SJSA1 (cell line): ENCODE measurements at regions not wholly inside any gene's neighbourhood (a gene's known extent, or its start where the extent isn't known, plus 50 kb on each side); places are given as distances from the start of the nearest gene placed in this dataset.
A peak's percentile ranks its signal among the peaks of the same experiment; 100 is the strongest.
"Not testable (repeated sequence)": the region's sequence is repeated elsewhere in the genome, so short reads cannot be mapped to it uniquely, and the experiment has no call there.

Experiments
- DNase-seq, 2 experiments: peaks; one replicate each; pipeline ENCODE4 v3.0.0-alpha.2; 2015 to 2020; ENCODE audit warnings: low spot score in 2 of 2, low read depth in 1 of 2
- H3K27ac ChIP-seq: fragments of 250-450 bp; sonication (Bioruptor Pico); 2 replicates; pipeline ENCODE4 v1.5.1; 2020; ENCODE audit warnings: mild to moderate bottlenecking, moderate library complexity
- H3K27me3 ChIP-seq: fragments of 250-450 bp; sonication (Bioruptor Pico); replicated peaks from 2 replicates; pipeline ENCODE4 v1.5.1; 2020; ENCODE audit warnings: mild to moderate bottlenecking, moderate library complexity
- H3K36me3 ChIP-seq: fragments of 250-450 bp; sonication (Bioruptor Pico); 2 replicates; pipeline ENCODE4 v1.5.1; 2020; ENCODE audit warnings: mild to moderate bottlenecking
- H3K4me1 ChIP-seq: fragments of 250-450 bp; sonication (Bioruptor Pico); replicated peaks from 2 replicates; pipeline ENCODE4 v1.6.1; 2021; ENCODE audit warnings: mild to moderate bottlenecking
- H3K4me3 ChIP-seq: fragments of 250-450 bp; sonication (Bioruptor Pico); 2 replicates; pipeline ENCODE4 v1.5.1; 2020; ENCODE audit warnings: mild to moderate bottlenecking
- H3K9me3 ChIP-seq: fragments of 250-450 bp; sonication (Bioruptor Pico); replicated peaks from 2 replicates; pipeline ENCODE4 v1.5.1; 2020; ENCODE audit warnings: mild to moderate bottlenecking

GRCh38 chr19:28322491-28322890 lies 890.5 kb downstream of the UQCRFS1 start:
- no peaks in the 10 kb centered on the region for H3K4me1 ChIP-seq
- H3K36me3 ChIP-seq = no peaks in the 10 kb centered on the region
- H3K9me3 ChIP-seq = 0 out of 2 replicates have a peak, but pooled peaks cover 2% of the 10 kb centered on the region
- H3K27me3 ChIP-seq = no peaks in the 10 kb centered on the region
- no peak for DNase-seq
- H3K4me3 ChIP-seq = no peak overlapping the region
- H3K27ac ChIP-seq = no peak overlapping the region

DNA sequence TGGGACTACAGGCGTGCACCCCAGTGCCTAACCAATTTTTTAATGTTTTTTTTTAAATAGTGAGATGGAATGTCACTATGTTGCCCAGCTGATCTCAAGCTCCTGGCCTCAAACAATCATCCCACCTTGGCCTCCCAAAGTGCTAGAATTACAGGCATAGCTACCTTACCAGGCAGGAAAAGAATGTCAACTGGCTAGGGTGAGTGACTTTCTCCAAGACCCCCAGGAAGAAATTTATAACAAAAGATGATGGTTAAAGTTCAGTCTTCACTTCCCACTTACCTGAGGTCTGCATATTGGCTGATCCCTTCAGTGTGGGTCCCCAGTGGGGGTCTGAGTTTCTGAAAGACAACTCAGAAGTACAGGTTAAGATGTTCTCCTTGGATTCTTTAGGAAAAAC lies 893.0 kb downstream of the UQCRFS1 start:
- Histone ChIP-seq H3K27me3 (no peaks in the 10 kb centered on the region), H3K27ac (no peak overlapping the region), H3K36me3 (no peaks in the 10 kb centered on the region)

DNA sequence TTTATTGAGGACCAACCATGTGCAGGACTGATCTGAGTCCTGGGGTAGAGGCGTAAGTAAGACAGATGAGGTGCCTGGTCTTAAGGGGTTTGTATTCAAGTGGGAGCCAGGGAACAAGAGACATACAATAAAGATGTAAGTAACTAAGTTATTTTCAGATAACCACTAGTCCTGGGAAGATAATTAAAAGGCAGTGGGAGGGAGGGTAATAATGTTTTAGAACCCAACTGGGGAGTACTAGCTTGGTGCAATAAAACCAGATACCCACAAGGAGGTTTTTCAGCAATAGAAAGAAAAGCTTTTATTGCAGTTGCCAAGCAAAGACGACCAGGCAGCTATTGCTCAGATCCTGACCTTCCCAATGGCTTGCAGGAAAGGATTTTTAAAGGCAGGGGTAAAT lies 893.7 kb downstream of the UQCRFS1 start:
- no peak for DNase-seq
- no peak overlapping the region for H3K27ac ChIP-seq

More for the DNA sequence above, 893.0 kb downstream of the UQCRFS1 start:
- Histone ChIP-seq H3K4me1 (no peaks in the 10 kb centered on the region; the same call in 1 of the 2 replicates), H3K9me3 (0 out of 2 replicates have a peak, but pooled peaks cover 2% of the 10 kb centered on the region), H3K4me3 (no peak overlapping the region)
- no peak for DNase-seq

DNA sequence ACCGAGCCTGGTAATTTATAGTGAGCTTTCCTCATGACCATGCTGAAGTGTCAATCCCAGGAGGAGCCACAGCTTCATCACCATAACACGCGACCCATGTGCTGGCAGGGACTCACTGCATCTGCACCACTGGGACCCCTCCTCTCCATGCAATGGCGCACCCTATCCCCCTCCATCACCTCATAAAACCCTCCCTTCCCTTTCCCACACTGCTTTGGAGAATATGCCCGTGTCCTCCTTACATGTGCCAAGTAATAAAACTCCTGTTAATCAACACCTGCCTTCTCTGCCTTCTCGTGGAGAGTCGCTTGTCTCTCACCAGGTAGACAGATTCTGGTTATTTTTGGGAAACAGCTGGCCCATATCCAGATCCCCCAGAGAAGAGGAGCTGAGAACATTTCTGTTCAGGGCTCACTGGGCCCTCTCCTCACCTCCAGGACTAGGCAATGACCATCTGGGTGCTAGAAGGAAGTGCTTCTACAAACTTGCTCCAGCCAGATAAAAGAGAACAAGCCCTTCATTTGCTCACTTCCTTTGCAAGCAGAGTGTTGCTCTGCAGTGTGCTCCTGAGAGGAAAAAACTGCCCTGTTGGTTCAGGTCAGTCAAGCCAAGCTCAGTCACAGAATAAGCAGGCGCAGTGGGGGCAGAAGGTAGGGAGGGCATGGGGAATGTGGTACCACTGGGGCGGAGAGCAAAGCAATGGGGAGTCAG lies 894.3 kb downstream of the UQCRFS1 start:
- H3K36me3 ChIP-seq = no peaks in the 10 kb centered on the region
- no peak overlapping the region for H3K4me3 ChIP-seq
- H3K27ac ChIP-seq = no peak overlapping the region
- 0 out of 2 replicates have a peak, but pooled peaks cover 2% of the 10 kb centered on the region for H3K9me3 ChIP-seq
- H3K4me1 ChIP-seq = peaks cover 6% of the 10 kb centered on the region
- H3K27me3 ChIP-seq = no peaks in the 10 kb centered on the region
- no peak for DNase-seq

More for the DNA sequence above, 893.7 kb downstream of the UQCRFS1 start:
- Histone ChIP-seq H3K4me3 (no peak overlapping the region), H3K27me3 (no peaks in the 10 kb centered on the region), H3K36me3 (no peaks in the 10 kb centered on the region), H3K9me3 (0 out of 2 replicates have a peak, but pooled peaks cover 2% of the 10 kb centered on the region), H3K4me1 (peaks cover 2% of the 10 kb centered on the region)

GRCh38 chr19:28316464-28316863 lies 896.5 kb downstream of the UQCRFS1 start:
- no peaks in the 10 kb centered on the region for H3K36me3 ChIP-seq
- H3K9me3 ChIP-seq = 0 out of 2 replicates have a peak, but pooled peaks cover 2% of the 10 kb centered on the region
- H3K27me3 ChIP-seq = no peaks in the 10 kb centered on the region
- peaks cover 6% of the 10 kb centered on the region for H3K4me1 ChIP-seq
- H3K4me3 ChIP-seq = no peak overlapping the region
- DNase-seq = no peak
- no peak overlapping the region for H3K27ac ChIP-seq

DNA sequence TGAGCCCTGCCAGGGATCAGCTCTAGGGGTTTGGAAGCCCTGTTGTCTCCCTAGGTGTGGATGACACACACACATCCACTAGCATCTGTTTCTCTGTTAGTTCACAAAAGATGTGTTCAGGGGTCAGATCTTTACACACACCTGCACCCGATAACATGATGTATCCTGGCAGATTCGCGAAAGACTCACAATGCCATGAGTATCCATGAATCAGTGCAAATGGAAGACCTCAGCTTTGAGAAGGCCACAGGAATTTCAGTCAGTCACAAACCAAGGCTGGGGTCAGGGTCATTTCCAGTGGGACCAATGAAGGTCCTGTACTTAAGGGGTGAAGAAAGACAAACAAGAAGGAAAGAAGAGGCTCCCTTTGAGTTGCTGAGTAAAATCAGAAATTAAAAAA lies 898.2 kb downstream of the UQCRFS1 start:
- no peak for DNase-seq
- Histone ChIP-seq H3K27ac (no peak overlapping the region), H3K4me1 (peaks cover 6% of the 10 kb centered on the region), H3K27me3 (no peaks in the 10 kb centered on the region), H3K4me3 (no peak overlapping the region), H3K36me3 (no peaks in the 10 kb centered on the region), H3K9me3 (no peaks in the 10 kb centered on the region)

DNA sequence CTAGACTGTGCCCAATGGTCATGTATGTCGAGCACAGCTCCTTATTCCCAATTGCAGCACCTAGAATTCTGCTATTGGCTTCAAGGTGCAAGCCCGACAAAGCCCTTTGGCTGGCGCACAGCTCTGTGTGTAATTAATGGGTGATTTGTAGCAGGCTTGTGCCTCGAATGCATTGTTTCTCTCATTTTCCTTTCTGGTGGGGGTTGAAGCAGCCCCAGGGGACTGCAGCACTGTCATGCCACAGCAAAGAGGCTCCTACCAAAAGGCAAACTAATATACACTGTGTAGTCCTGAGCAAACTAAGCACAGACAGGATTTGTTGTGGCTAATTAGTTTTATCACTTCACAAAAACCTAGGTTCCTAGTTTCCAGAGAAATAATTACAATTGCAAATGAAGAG lies 898.7 kb downstream of the UQCRFS1 start:
- Histone ChIP-seq H3K36me3 (no peaks in the 10 kb centered on the region), H3K9me3 (no peaks in the 10 kb centered on the region), H3K27ac (peak overlapping the region; percentile 28; the same call in 1 of the 2 replicates), H3K27me3 (no peaks in the 10 kb centered on the region), H3K4me1 (peaks cover 6% of the 10 kb centered on the region), H3K4me3 (no peak overlapping the region)
- no peak for DNase-seq

- peak overlapping the region; percentile 36; the same call in 1 of the 2 replicates for H3K27ac ChIP-seq
- H3K9me3 ChIP-seq = no peaks in the 10 kb centered on the region
- H3K27me3 ChIP-seq = no peaks in the 10 kb centered on the region
- no peak overlapping the region for H3K4me3 ChIP-seq
- DNase-seq = peak; percentile 69 to 76
- H3K4me1 ChIP-seq = peaks cover 6% of the 10 kb centered on the region
- H3K36me3 ChIP-seq = no peaks in the 10 kb centered on the region
Observed at GRCh38 chr19:28313633-28314032, 899.3 kb downstream of the UQCRFS1 start.

GRCh38 chr19:28312269-28312668 lies 900.7 kb downstream of the UQCRFS1 start:
- no peaks in the 10 kb centered on the region for H3K36me3 ChIP-seq
- peaks cover 6% of the 10 kb centered on the region for H3K4me1 ChIP-seq
- no peak overlapping the region for H3K4me3 ChIP-seq
- H3K27me3 ChIP-seq = no peaks in the 10 kb centered on the region
- H3K27ac ChIP-seq = no peak overlapping the region
- no peak for DNase-seq
- H3K9me3 ChIP-seq = no peaks in the 10 kb centered on the region

DNA sequence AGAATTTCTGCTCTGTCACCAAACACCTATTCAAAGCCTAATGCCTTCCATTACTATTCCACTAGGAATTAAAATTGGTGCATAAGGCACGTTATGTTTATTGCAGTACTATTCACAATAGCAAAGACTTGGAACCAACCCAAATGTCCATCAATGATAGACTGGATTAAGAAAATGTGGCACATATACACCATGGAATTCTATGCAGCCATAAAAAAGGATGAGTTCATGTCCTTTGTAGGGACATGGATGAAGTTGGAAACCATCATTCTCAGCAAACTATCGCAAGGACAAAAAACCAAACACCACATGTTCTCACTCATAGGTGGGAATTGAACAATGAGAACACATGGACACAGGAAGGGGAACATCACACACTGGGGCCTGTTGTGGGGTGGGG lies 902.1 kb downstream of the UQCRFS1 start:
- H3K27me3 ChIP-seq, DNase-seq, H3K4me1 ChIP-seq, H3K4me3 ChIP-seq, H3K36me3 ChIP-seq, H3K9me3 ChIP-seq, H3K27ac ChIP-seq: not testable (repeated sequence)

DNA sequence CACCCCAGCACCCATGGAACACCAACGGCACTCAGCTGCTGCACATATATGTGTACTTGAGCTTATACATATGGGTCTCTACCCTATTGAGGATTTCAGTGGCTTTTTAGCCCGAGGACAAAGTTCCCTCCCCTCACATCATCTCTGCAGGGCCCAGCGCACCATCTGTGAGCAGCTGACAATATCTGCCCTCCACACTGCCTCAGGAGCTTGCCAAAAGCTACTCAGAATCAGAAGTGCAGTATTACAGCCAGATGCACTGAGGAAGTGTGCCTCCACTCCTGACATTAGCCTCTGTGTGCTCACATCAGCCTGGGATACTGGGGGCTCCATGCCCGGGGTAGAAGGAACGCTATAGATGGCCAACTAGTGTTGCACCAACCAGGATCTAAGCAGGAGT lies 903.9 kb downstream of the UQCRFS1 start:
- Histone ChIP-seq H3K27ac (no peak overlapping the region), H3K9me3 (0 out of 2 replicates have a peak, but pooled peaks cover 2% of the 10 kb centered on the region), H3K27me3 (no peaks in the 10 kb centered on the region), H3K36me3 (no peaks in the 10 kb centered on the region), H3K4me1 (peaks cover 2% of the 10 kb centered on the region), H3K4me3 (no peak overlapping the region)
- no peak for DNase-seq

DNA sequence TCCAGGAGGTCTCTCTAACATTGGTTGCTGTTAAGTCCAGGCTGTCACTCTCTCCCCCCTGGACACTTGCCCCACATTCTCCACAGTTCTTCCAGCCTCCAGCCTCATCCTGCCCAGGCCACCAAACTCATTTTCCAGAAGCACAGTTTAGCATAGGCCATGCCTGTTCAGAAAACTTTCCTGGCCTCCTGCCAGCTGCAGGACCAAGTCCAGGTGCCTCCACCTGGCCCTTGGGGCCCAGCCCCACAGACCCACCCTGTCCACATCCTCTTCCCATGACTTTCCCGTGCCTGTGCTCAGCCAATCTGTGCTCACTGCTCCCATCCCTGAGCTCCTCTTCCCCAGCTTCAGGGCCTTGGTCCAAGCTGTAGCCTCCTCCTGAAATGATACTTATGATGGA lies 905.0 kb downstream of the UQCRFS1 start:
- H3K36me3 ChIP-seq = no peaks in the 10 kb centered on the region
- no peak overlapping the region for H3K27ac ChIP-seq

DNA sequence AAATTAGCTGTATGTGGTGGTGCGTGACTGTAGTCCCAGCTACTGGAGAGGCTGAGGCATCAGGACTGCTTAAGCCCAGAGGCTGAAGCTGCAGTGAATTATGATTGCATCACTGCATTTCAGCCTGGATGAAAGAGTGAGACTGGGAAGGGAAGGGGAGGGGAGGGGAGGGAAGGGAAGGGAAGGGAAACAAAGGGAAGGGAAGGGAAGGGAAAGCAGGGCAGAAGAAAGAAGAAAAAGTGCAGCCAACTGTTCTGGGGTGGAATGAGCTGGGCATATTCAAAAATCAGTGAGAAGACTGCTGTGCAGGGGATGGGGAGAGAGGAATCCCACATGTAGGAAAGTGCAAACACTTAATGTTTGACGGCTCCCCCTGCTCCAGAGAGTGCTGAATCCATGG lies 905.5 kb downstream of the UQCRFS1 start:
- Histone ChIP-seq H3K27me3 (no peaks in the 10 kb centered on the region), H3K4me1 (peaks cover 2% of the 10 kb centered on the region; the same call in 1 of the 2 replicates), H3K9me3 (0 out of 2 replicates have a peak, but pooled peaks cover 4% of the 10 kb centered on the region), H3K27ac (no peak overlapping the region), H3K4me3 (no peak overlapping the region), H3K36me3 (no peaks in the 10 kb centered on the region)
- no peak for DNase-seq

More for the DNA sequence above, 905.0 kb downstream of the UQCRFS1 start:
- Histone ChIP-seq H3K4me3 (no peak overlapping the region), H3K4me1 (no peaks in the 10 kb centered on the region), H3K9me3 (0 out of 2 replicates have a peak, but pooled peaks cover 2% of the 10 kb centered on the region), H3K27me3 (no peaks in the 10 kb centered on the region)
- no peak for DNase-seq

DNA sequence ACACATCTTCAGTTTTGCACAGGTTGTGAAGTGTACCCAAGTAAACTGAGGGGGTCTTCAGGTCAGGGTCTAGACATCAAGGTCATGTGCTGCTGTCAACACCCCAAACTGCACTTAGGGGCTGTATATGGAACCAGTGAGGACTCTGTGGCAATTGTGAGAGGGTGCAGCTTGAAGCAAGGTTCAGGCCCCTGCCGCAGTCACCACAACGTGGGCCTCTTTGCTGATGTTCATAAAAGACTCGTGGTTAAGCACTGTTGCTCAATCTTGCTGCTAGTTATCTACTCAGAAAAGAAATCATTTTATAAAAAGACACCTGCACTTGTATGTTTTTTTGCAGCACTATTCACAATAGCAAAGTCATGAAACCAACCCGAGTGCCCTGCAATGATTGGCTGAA lies 907.4 kb downstream of the UQCRFS1 start:
- H3K36me3 ChIP-seq = no peaks in the 10 kb centered on the region
- H3K27me3 ChIP-seq = no peaks in the 10 kb centered on the region
- no peak for DNase-seq
- no peak overlapping the region for H3K27ac ChIP-seq
- 0 out of 2 replicates have a peak, but pooled peaks cover 4% of the 10 kb centered on the region for H3K9me3 ChIP-seq
- H3K4me3 ChIP-seq = no peak overlapping the region
- peaks cover 17% of the 10 kb centered on the region for H3K4me1 ChIP-seq
